NCI-H1417 (cell line): ENCODE measurements at regions not wholly inside any gene's neighbourhood (a gene's known extent, or its start where the extent isn't known, plus 50 kb on each side); places are given as distances from the start of the nearest gene placed in this dataset.
A peak's percentile ranks its signal among the peaks of the same experiment; 100 is the strongest.

Experiments used
- DNase-seq, 3 experiments: peaks; one replicate each; lab custom pipeline; 2025; lab: John Stamatoyannopoulos, UW

GRCh38 chr15:51156957-51157356 lies 62.3 kb upstream of the TNFAIP8L3 start:
- DNase-seq = no peak

- peak in 1 of 3 experiments; percentile 0 for DNase-seq
Measured at GRCh38 chr15:51155891-51156290, 61.2 kb upstream of the TNFAIP8L3 start.

DNA sequence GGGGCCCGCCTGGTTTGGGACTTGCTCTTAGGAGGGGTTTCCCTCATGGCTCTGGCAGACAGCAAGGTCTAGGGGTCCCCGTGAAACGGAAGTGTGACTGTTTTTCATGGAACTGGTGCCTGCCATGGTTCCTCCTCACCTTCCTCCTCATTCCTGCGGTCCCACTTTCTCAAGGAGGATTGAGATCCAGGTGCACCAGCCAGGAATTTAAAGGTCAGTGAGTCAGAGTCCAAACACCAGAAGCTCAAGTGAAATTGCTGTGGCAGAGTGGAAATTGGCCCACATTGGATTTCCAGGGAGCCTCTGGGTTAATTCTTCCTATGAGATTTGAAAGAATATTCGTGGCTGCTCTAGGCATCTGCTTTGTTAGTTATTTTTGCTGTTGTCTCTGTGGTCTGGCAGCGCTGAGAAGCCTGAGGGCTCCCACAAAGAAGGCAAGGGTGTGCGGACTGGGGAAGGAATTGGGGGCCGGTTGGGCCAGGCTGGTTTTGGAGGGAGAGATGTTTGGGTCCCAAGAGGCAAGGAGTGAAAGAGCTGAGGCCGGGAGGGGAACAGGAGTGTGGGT lies 60.4 kb upstream of the TNFAIP8L3 start:
- no peak for DNase-seq
